ENCODE measurements at regions not wholly inside any gene's neighbourhood (a gene's known extent, or its start where the extent isn't known, plus 50 kb on each side); places are given as distances from the start of the nearest gene placed in this dataset.
A peak's percentile ranks its signal among the peaks of the same experiment; 100 is the strongest.

DNA sequence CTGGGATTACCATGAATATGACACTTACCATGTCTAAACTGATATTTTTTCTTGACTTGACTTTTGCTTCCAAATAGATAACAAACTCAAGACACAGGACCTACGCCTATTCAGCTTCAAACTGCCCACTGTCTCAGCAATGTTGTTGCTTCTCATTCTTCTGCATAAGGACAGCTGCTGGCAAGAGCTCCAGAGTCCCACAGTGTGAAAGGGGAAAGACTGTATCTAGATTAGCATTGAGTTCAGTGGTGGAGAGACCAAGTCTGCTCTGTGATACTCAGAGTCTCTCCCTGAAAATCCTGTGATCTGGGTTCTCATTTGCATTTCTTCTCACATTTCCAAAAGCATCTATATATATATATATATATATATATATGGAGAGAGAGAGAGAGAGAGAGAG is 247.9 kb upstream of the NT5C1B start:
- H3K27me3 ChIP-seq = no peaks in the 10 kb centered on the region
- H3K4me1 ChIP-seq = peaks cover 0 to 17% (median 6%) of the 10 kb centered on the region in 9 donors
- DNase-seq (no peak), ATAC-seq (no peak)
- TF ChIP-seq, protein P1, sequence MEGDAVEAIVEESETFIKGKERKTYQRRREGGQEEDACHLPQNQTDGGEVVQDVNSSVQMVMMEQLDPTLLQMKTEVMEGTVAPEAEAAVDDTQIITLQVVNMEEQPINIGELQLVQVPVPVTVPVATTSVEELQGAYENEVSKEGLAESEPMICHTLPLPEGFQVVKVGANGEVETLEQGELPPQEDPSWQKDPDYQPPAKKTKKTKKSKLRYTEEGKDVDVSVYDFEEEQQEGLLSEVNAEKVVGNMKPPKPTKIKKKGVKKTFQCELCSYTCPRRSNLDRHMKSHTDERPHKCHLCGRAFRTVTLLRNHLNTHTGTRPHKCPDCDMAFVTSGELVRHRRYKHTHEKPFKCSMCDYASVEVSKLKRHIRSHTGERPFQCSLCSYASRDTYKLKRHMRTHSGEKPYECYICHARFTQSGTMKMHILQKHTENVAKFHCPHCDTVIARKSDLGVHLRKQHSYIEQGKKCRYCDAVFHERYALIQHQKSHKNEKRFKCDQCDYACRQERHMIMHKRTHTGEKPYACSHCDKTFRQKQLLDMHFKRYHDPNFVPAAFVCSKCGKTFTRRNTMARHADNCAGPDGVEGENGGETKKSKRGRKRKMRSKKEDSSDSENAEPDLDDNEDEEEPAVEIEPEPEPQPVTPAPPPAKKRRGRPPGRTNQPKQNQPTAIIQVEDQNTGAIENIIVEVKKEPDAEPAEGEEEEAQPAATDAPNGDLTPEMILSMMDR (IDR thresholded peaks at IDR 0.05) = no peak
- intact Hi-C loops (cut with DNase I) = no loop called here
- 80 to 83% methylated on average over 1 of the region's 1 CpG for WGBS, 2 donors
- H3K27ac ChIP-seq = no peak overlapping the region
- no peak overlapping the region for H3K4me3 ChIP-seq
- no peaks in the 10 kb centered on the region for H3K9me3 ChIP-seq
- H3K36me3 ChIP-seq = no peaks in the 10 kb centered on the region

DNA sequence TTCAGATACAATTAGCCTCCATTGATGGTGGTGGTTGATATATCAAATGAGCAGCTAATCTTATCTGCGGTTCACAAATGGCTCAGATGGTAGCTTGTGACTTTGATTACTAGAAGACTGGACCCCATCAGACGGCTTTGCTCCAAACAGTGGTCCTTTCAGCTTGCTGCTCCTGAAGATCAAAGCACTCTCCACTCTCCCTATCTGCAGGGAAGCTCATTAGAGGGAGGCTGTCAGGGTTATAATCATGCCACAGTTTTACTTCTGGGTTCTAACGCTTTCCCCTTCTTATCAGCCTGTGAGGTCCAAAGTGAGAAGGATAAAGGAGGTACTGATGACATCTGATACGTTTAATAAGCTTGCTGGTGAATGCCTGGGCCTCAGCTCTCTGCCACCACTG is 247.1 kb upstream of the NT5C1B start:
- Histone ChIP-seq H3K4me1 (peaks cover 6 to 24% (median 14%) of the 10 kb centered on the region in 9 donors), H3K36me3 (no peaks in the 10 kb centered on the region), H3K27me3 (no peaks in the 10 kb centered on the region), H3K4me3 (no peak overlapping the region), H3K27ac (no peak overlapping the region), H3K9me3 (no peaks in the 10 kb centered on the region)
- 59 to 63% methylated on average over 4 of the region's 4 CpGs for WGBS, 2 donors
- DNase-seq (no peak), ATAC-seq (no peak)
- intact Hi-C loops (cut with DNase I) = no loop called here
- TF ChIP-seq, protein P1 (IDR thresholded peaks at IDR 0.05) = no peak

DNA sequence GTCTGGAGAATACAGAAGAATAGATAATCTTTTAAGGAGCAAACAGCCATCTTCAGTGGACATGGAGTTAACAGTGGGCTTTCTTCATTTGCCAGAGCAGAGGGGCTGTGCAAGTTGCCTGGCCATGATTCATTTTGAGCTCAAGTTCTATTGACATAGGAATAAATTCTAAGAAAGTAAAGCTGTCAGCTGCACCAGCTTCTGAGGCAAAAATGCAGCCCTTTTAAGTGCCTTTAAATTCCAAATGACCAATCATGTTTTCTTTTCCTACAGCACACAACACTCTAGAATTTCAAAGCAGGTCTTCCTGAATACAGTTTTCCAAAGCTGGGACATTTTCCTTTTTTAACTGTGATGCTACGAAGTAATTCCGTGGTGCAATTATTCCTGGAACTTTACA is 246.4 kb upstream of the NT5C1B start:
- ATAC-seq = no peak
- intact Hi-C loops (cut with DNase I) = loop anchor here in 1 of 10 donors (1.0 kb wide), 1 partner anchor 27 kb away; no protein-coding TSS in a partner anchor
- WGBS, 2 donors = 81 to 89% methylated on average over 2 of the region's 2 CpGs

DNA sequence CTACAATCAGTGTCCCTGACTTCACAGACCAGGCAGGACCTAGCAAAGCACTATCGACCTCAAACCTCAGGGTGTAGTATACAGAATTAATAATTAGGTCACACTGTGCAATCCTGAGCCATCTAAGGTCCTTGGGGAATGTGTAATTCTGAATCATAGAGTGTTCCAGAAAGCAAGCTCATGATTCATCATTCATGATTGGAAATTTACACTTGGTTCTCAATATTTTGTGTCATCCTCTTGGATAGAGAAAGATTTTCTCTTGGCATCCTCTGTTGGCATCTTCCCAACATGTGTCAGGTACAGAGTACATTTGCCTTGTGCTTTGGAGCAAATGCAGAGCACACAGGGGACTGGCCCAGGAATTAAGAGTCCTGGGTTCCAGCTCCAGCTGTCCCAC is 245.0 kb upstream of the NT5C1B start:
- intact Hi-C loops (cut with DNase I) = no loop called here
- ATAC-seq (peak in 4 of 8 donors; percentile 42 to 90 (median 50)), DNase-seq (no peak)
- peaks cover 8 to 41% (median 26%) of the 10 kb centered on the region in 9 donors for H3K4me1 ChIP-seq
- no peak overlapping the region for H3K4me3 ChIP-seq
- 57 to 65% methylated on average over 1 of the region's 1 CpG for WGBS, 2 donors
- H3K9me3 ChIP-seq = no peaks in the 10 kb centered on the region
- H3K27me3 ChIP-seq = no peaks in the 10 kb centered on the region
- TF ChIP-seq, protein P1 (IDR thresholded peaks at IDR 0.05) = no peak
- H3K27ac ChIP-seq = peak overlapping the region in 1 of 10 donors; percentile 49
- no peaks in the 10 kb centered on the region for H3K36me3 ChIP-seq

More for the DNA sequence above, 246.4 kb upstream of the NT5C1B start:
- Histone ChIP-seq H3K27ac (no peak overlapping the region), H3K36me3 (no peaks in the 10 kb centered on the region), H3K9me3 (no peaks in the 10 kb centered on the region), H3K27me3 (no peaks in the 10 kb centered on the region), H3K4me1 (peaks cover 6 to 30% (median 18%) of the 10 kb centered on the region in 9 donors), H3K4me3 (no peak overlapping the region)
- no peak for DNase-seq
- TF ChIP-seq, protein P1 (IDR thresholded peaks at IDR 0.05) = no peak

Data from heart right ventricle (tissue), 16 donors.